Hematopoietic multipotent progenitor cell treated with erythropoietin and hydrocortisone succinate and interleukin-3 and kit ligand, for 8 days (in vitro differentiated cells): ENCODE measurements at regions not wholly inside any gene's neighbourhood (a gene's known extent, or its start where the extent isn't known, plus 50 kb on each side); places are given as distances from the start of the nearest gene placed in this dataset.
"Not testable (repeated sequence)": the region's sequence is repeated elsewhere in the genome, so short reads cannot be mapped to it uniquely, and the experiment has no call there.

ENCODE experiments used
- DNase-seq: peaks from one replicate; pipeline ENCODE4 v3.0.0-alpha.2; 2015

GRCh38 chr18:3328532-3328931 is 66.6 kb downstream of the MYL12B start:
- DNase-seq: no peak

- no peak for DNase-seq
Observed at GRCh38 chr18:3329471-3329870, 67.5 kb downstream of the MYL12B start.

GRCh38 chr18:3329872-3330271 is 67.9 kb downstream of the MYL12B start:
- no peak for DNase-seq

- no peak for DNase-seq
Observed at GRCh38 chr18:3330622-3331021, 68.7 kb downstream of the MYL12B start.

GRCh38 chr18:3332376-3332775 is 70.4 kb downstream of the MYL12B start:
- no peak for DNase-seq

GRCh38 chr18:3333056-3333720 is 71.3 kb downstream of the MYL12B start:
- no peak for DNase-seq

- DNase-seq: no peak
Observed at GRCh38 chr18:3333721-3334386, 71.9 kb downstream of the MYL12B start.

- DNase-seq: no peak
Observed at GRCh38 chr18:3340015-3340681, 78.2 kb downstream of the MYL12B start.

GRCh38 chr18:3340682-3341097 is 78.8 kb downstream of the MYL12B start:
- no peak for DNase-seq

- no peak for DNase-seq
Observed at GRCh38 chr18:3342628-3343027, 80.7 kb downstream of the MYL12B start.

- DNase-seq: no peak
Observed at GRCh38 chr18:3345452-3345851, 83.5 kb downstream of the MYL12B start.

GRCh38 chr18:3345885-3346284 is 84.0 kb downstream of the MYL12B start:
- no peak for DNase-seq

- no peak for DNase-seq
Observed at GRCh38 chr18:3346487-3346886, 84.6 kb downstream of the MYL12B start.

GRCh38 chr18:3347286-3347803 is 85.4 kb downstream of the MYL12B start:
- no peak for DNase-seq

GRCh38 chr18:3348176-3348575 is 86.2 kb downstream of the MYL12B start:
- no peak for DNase-seq

- DNase-seq: not testable (repeated sequence)
Observed at GRCh38 chr18:3349046-3349841, 87.3 kb downstream of the MYL12B start.

- no peak for DNase-seq
Observed at GRCh38 chr18:3350021-3350420, 88.1 kb downstream of the MYL12B start.

- no peak for DNase-seq
Observed at GRCh38 chr18:3350566-3351527, 88.9 kb downstream of the MYL12B start.

GRCh38 chr18:3354506-3354905 is 92.6 kb downstream of the MYL12B start:
- no peak for DNase-seq

GRCh38 chr18:3356614-3357013 is 93.4 kb upstream of the TGIF1 start:
- DNase-seq: no peak

GRCh38 chr18:3357516-3357915 is 92.5 kb upstream of the TGIF1 start:
- DNase-seq: no peak

GRCh38 chr18:3358310-3358709 is 91.7 kb upstream of the TGIF1 start:
- no peak for DNase-seq
